ENCODE measurements at regions not wholly inside any gene's neighbourhood (a gene's known extent, or its start where the extent isn't known, plus 50 kb on each side); places are given as distances from the start of the nearest gene placed in this dataset.
A peak's percentile ranks its signal among the peaks of the same experiment; 100 is the strongest.

GRCh38 chr2:55763721-55764120 lies 70.1 kb upstream of the PNPT1 start:
- Histone ChIP-seq H3F3A (ENCODE audit: low read length, unreplicated experiment) (no peaks in the 10 kb centered on the region), H3K79me2 (ENCODE audit: low read length) (no peaks in the 10 kb centered on the region), H3K36me3 (ENCODE audit: low read depth, low read length) (no peaks in the 10 kb centered on the region), H2AFZ (ENCODE audit: low read length) (0 out of 2 replicates have a peak overlapping the region, but pooled peaks have one; percentile 18), H3K4me3 (ENCODE audit: low read length) (no peak overlapping the region), H3K27ac (ENCODE audit: low read length) (no peak overlapping the region), H3K4me2 (ENCODE audit: low read length) (no peak overlapping the region), H4K20me1 (ENCODE audit: low read length) (no peaks in the 10 kb centered on the region), H3K9me2 (replicated peaks; ENCODE audit: low read length) (no peaks in the 10 kb centered on the region), H3K27me3 (ENCODE audit: low read length) (no peaks in the 10 kb centered on the region), H3K9me3 (ENCODE audit: low read length) (no peaks in the 10 kb centered on the region), H3K4me1 (ENCODE audit: insufficient read depth, low read length) (no peaks in the 10 kb centered on the region), H3K9ac (ENCODE audit: low read length) (no peak overlapping the region)
- intact Hi-C loops (cut with micrococcal nuclease): no loop called here
- DNase-seq: no peak
- ChIA-PET POLR2A (ENCODE audit: unreplicated experiment) (no interaction called here), CTCF (no interaction called here)
- no peak for TF ChIP-seq EZH2 (IDR thresholded peaks at IDR 0.05; ENCODE audit: low read length, unreplicated experiment)
- no peak for TF ChIP-seq EZH2phosphoT487 (IDR thresholded peaks at IDR 0.05; ENCODE audit: borderline replicate concordance, low read length)
- TF ChIP-seq CTCF (conservative IDR thresholded peaks at IDR 0.05; ENCODE audit: low read depth, low read length): no peak
- no TSS peak for BruUV-seq (replicated peaks)
- no peak for ATAC-seq

DNA sequence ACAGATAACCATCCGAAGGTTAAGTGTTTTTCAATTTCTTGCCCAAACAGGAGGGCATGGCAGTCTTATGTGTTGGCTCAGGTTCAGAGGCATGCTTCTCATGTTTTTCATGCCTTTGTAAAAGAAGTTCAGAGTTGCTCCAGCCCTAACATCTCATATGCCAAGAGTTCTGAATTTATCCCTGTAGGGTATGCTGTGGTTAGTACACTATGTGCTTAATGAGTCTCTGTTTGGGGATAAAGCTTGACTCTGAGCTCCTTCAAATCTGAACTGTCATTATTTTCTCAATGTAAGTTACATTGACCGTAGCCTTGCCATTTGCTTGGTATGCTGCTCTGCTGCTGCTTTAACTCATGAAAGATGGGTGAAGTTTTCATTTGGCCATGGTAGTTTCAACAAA lies 67.9 kb upstream of the PNPT1 start:
- DNase-seq: no peak
- TF ChIP-seq EZH2phosphoT487 (IDR thresholded peaks at IDR 0.05; ENCODE audit: borderline replicate concordance, low read length): no peak
- ChIA-PET POLR2A (ENCODE audit: unreplicated experiment) (no interaction called here), CTCF (no interaction called here)
- Histone ChIP-seq H4K20me1 (ENCODE audit: low read length) (no peaks in the 10 kb centered on the region), H3K27me3 (ENCODE audit: low read length) (no peaks in the 10 kb centered on the region), H3K4me3 (ENCODE audit: low read length) (no peak overlapping the region), H3K9me2 (replicated peaks; ENCODE audit: low read length) (no peaks in the 10 kb centered on the region), H3K9me3 (ENCODE audit: low read length) (no peaks in the 10 kb centered on the region), H3F3A (ENCODE audit: low read length, unreplicated experiment) (no peaks in the 10 kb centered on the region), H3K36me3 (ENCODE audit: low read depth, low read length) (no peaks in the 10 kb centered on the region), H3K4me2 (ENCODE audit: low read length) (no peak overlapping the region), H3K79me2 (ENCODE audit: low read length) (no peaks in the 10 kb centered on the region), H3K9ac (ENCODE audit: low read length) (no peak overlapping the region), H3K4me1 (ENCODE audit: insufficient read depth, low read length) (no peaks in the 10 kb centered on the region), H2AFZ (ENCODE audit: low read length) (no peak overlapping the region), H3K27ac (ENCODE audit: low read length) (no peak overlapping the region)
- intact Hi-C loops (cut with micrococcal nuclease): no loop called here
- no TSS peak for BruUV-seq (replicated peaks)
- ATAC-seq: no peak

DNA sequence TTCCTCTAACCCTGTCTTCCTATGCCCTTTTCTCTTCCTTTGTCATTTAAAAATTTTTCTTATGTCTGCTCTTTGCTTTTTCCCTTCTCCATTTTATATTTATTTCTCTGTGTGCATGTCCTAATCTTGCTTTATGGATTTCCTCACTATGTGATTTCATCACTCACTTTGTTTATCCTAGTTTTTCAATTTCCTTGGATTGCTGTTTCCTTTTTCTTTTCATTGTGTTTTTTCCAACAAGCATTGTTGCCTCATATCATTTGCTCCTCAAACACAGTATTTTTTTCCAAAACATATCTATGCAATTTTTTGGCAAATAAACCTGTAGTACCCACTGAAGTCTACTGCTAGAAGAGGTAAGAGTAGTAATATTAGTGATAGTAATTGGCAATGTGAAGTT lies 67.4 kb upstream of the PNPT1 start:
- intact Hi-C loops (cut with micrococcal nuclease): no loop called here
- H3K4me2 ChIP-seq (ENCODE audit: low read length): no peak overlapping the region
- BruUV-seq (replicated peaks): no TSS peak
- no peak overlapping the region for H3K9ac ChIP-seq (ENCODE audit: low read length)
- no peaks in the 10 kb centered on the region for H3K27me3 ChIP-seq (ENCODE audit: low read length)
- ChIA-PET POLR2A (ENCODE audit: unreplicated experiment) (no interaction called here), CTCF (no interaction called here)
- H3K79me2 ChIP-seq (ENCODE audit: low read length): no peaks in the 10 kb centered on the region
- H3K27ac ChIP-seq (ENCODE audit: low read length): no peak overlapping the region
- no peak overlapping the region for H3K4me3 ChIP-seq (ENCODE audit: low read length)
- ATAC-seq (no peak), DNase-seq (no peak)
- no peaks in the 10 kb centered on the region for H4K20me1 ChIP-seq (ENCODE audit: low read length)
- TF ChIP-seq EZH2 (IDR thresholded peaks at IDR 0.05; ENCODE audit: low read length, unreplicated experiment) (no peak), CTCF (conservative IDR thresholded peaks at IDR 0.05; ENCODE audit: low read depth, low read length) (no peak), EZH2phosphoT487 (IDR thresholded peaks at IDR 0.05; ENCODE audit: borderline replicate concordance, low read length) (no peak)
- no peaks in the 10 kb centered on the region for H3F3A ChIP-seq (ENCODE audit: low read length, unreplicated experiment)
- H3K9me3 ChIP-seq (ENCODE audit: low read length): no peaks in the 10 kb centered on the region
- no peak overlapping the region for H2AFZ ChIP-seq (ENCODE audit: low read length)
- H3K4me1 ChIP-seq (ENCODE audit: insufficient read depth, low read length): no peaks in the 10 kb centered on the region
- H3K9me2 ChIP-seq (replicated peaks; ENCODE audit: low read length): no peaks in the 10 kb centered on the region
- no peaks in the 10 kb centered on the region for H3K36me3 ChIP-seq (ENCODE audit: low read depth, low read length)
